Esophagus squamous epithelium (tissue), 5 donors: ENCODE measurements at regions not wholly inside any gene's neighbourhood (a gene's known extent, or its start where the extent isn't known, plus 50 kb on each side); places are given as distances from the start of the nearest gene placed in this dataset.
"Not testable (repeated sequence)": the region's sequence is repeated elsewhere in the genome, so short reads cannot be mapped to it uniquely, and the experiment has no call there.

Source experiments
- DNase-seq: peaks from one replicate; lab custom pipeline; 2025; lab: John Stamatoyannopoulos, UW
- H3K27ac ChIP-seq, 4 donors: fragments of 200-600 bp; sonication (generic); one replicate each; pipeline ENCODE4 v1.5.1; 2016 to 2019; ENCODE audit warnings: mild to moderate bottlenecking in 1 of 4
- H3K27me3 ChIP-seq, 4 donors: fragments of 200-600 bp; sonication (generic); 1 replicate in 3 of 4; 2 replicates in 1 of 4; pipeline versions ENCODE4 v1.5.1 to v1.6.0; 2017 to 2021; ENCODE audit warnings: antibody characterized with exemption in 1 of 4
- H3K36me3 ChIP-seq, 3 donors: fragments of 200-600 bp; sonication (generic); one replicate each; pipeline ENCODE4 v1.5.1; 2016 to 2019
- H3K4me1 ChIP-seq, 3 donors: fragments of 200-600 bp; sonication (generic); one replicate each; pipeline ENCODE4 v1.5.1; 2017 to 2019
- H3K4me3 ChIP-seq, 4 donors: fragments of 200-600 bp; sonication (generic); 1 replicate in 3 of 4; 2 replicates in 1 of 4; pipeline ENCODE4 v1.5.1; 2016 to 2019; ENCODE audit warnings: mild to moderate bottlenecking in 2 of 4, moderate library complexity in 1 of 4
- H3K9me3 ChIP-seq, 3 donors: fragments of 200-600 bp; sonication (generic); one replicate each; pipeline ENCODE4 v1.5.1; 2016 to 2019
- CTCF ChIP-seq, 6 experiments: fragments of 450-650 bp in 4 of 6; fragments of 200-600 bp in 2 of 6; sonication (generic) in 2 of 6; IDR thresholded peaks; one replicate each; pipeline ENCODE4 v1.5.1; 2016 to 2019; ENCODE audit warnings: antibody characterized with exemption in 6 of 6, mild to moderate bottlenecking in 4 of 6, moderate library complexity in 4 of 6
- POLR2A ChIP-seq, 4 donors: fragments of 450-650 bp; IDR thresholded peaks; one replicate each; pipeline ENCODE4 v1.6.1; 2017; ENCODE audit warnings: antibody characterized with exemption in 4 of 4, mild to moderate bottlenecking in 4 of 4, moderate library complexity in 3 of 4
- WGBS, 2 donors: methylation state at CpG; one replicate each; pipeline ENCODE4 v1.1.5; 2018; 5-methylcytosine and 5-hydroxymethylcytosine counted together
- intact Hi-C: fragments of 100-400 bp; cut with DNase I; formaldehyde crosslinking; loops from one replicate; pipeline ENCODE4 v1.15.0; 2022
- donor health status: DM: yes; HTN: yes; CAD: no.

- no peaks in the 10 kb centered on the region for H3K9me3 ChIP-seq
- TF ChIP-seq POLR2A (IDR thresholded peaks at IDR 0.05) (no peak), CTCF (IDR thresholded peaks at IDR 0.05) (no peak)
- H3K27ac ChIP-seq, result no peak overlapping the region
- WGBS, 2 donors, result 76 to 95% methylated on average over 1 of the region's 1 CpG
- peaks cover 0 to 10% (median 8%) of the 10 kb centered on the region in 3 donors for H3K4me1 ChIP-seq
- no peak overlapping the region for H3K4me3 ChIP-seq
- peaks cover 0 to 34% (median 0%) of the 10 kb centered on the region in 4 donors for H3K27me3 ChIP-seq
- intact Hi-C loops, result no loop called here
- DNase-seq, result no peak
- no peaks in the 10 kb centered on the region for H3K36me3 ChIP-seq
These were observed 139.9 kb upstream of the APC start for GRCh38 chr5:112597831-112598230.

- H3K4me1 ChIP-seq, DNase-seq, H3K27ac ChIP-seq, H3K9me3 ChIP-seq, H3K4me3 ChIP-seq, H3K36me3 ChIP-seq, intact Hi-C loops: not testable (repeated sequence)
- WGBS, 2 donors, result 25 to 47% methylated on average over 2 of the region's 2 CpGs
- peaks cover 0 to 24% (median 0%) of the 10 kb centered on the region in 4 donors for H3K27me3 ChIP-seq
These were observed 137.2 kb upstream of the APC start for GRCh38 chr5:112600510-112600909.

- no peak for DNase-seq
- no peaks in the 10 kb centered on the region for H3K9me3 ChIP-seq
- intact Hi-C loops, result no loop called here
These were observed 132.7 kb upstream of the APC start for GRCh38 chr5:112604732-112605630.

GRCh38 chr5:112608975-112609374, 128.7 kb upstream of the APC start:
- H3K27me3 ChIP-seq, result no peaks in the 10 kb centered on the region
- no peaks in the 10 kb centered on the region for H3K9me3 ChIP-seq
- peaks cover 0 to 5% (median 0%) of the 10 kb centered on the region in 3 donors for H3K4me1 ChIP-seq
- no peaks in the 10 kb centered on the region for H3K36me3 ChIP-seq
- intact Hi-C loops, result no loop called here
- no peak overlapping the region for H3K4me3 ChIP-seq
- WGBS, 2 donors, result 75% methylated on average over 1 of the region's 1 CpG
- no peak overlapping the region for H3K27ac ChIP-seq
- no peak for DNase-seq
- TF ChIP-seq CTCF (IDR thresholded peaks at IDR 0.05) (no peak), POLR2A (IDR thresholded peaks at IDR 0.05) (no peak)

More at GRCh38 chr5:112604732-112605630, 132.7 kb upstream of the APC start:
- WGBS, 2 donors, result 45 to 49% methylated on average over 2 of the region's 2 CpGs
- Histone ChIP-seq H3K27ac (no peak overlapping the region), H3K27me3 (peaks cover 0 to 4% (median 0%) of the 10 kb centered on the region in 4 donors), H3K4me1 (no peaks in the 10 kb centered on the region), H3K4me3 (no peak overlapping the region), H3K36me3 (no peaks in the 10 kb centered on the region)
- TF ChIP-seq POLR2A (IDR thresholded peaks at IDR 0.05), result no peak
- no peak for TF ChIP-seq CTCF (IDR thresholded peaks at IDR 0.05)

DNA sequence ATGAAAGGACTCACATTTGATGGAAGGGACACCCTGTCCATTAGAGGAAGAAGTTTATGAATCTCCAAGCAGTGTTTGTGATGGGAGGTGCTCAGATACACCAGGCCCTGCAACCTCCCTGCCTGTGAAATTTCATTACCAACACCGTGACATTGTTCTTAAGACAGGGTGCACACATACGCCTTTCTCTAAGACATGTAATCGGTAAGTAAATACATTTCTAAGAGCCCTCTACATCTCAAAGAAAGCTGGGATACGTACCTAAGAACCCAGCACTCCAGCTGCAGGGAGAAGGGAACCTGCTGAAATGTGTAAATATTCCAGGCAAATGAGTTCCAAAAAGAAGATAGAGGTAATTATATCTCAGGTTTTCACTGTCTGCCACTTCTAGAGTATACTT, 125.0 kb upstream of the APC start:
- Histone ChIP-seq H3K4me3 (no peak overlapping the region), H3K9me3 (no peaks in the 10 kb centered on the region), H3K27me3 (no peaks in the 10 kb centered on the region), H3K27ac (no peak overlapping the region), H3K4me1 (peaks cover 0 to 21% (median 0%) of the 10 kb centered on the region in 3 donors), H3K36me3 (no peaks in the 10 kb centered on the region)
- DNase-seq, result no peak
- WGBS, 2 donors, result 74 to 80% methylated on average over 4 of the region's 4 CpGs
- intact Hi-C loops, result no loop called here
- TF ChIP-seq CTCF (IDR thresholded peaks at IDR 0.05), result no peak
- TF ChIP-seq POLR2A (IDR thresholded peaks at IDR 0.05), result no peak
